H1 (cell line): ENCODE measurements at regions not wholly inside any gene's neighbourhood (a gene's known extent, or its start where the extent isn't known, plus 50 kb on each side); places are given as distances from the start of the nearest gene placed in this dataset.

ENCODE experiments used
- TBP ChIP-seq: IDR thresholded peaks from 2 replicates; pipeline ENCODE4 v1.6.1; 2011; ENCODE audit warnings: low read depth, low read length, improper control_type of control experiment
- TCF12 ChIP-seq: IDR thresholded peaks from 2 replicates; pipeline ENCODE4 v1.6.1; 2011; ENCODE audit warnings: low read depth, mild to moderate bottlenecking, low read length

- no peak for TF ChIP-seq TBP
- no peak for TF ChIP-seq TCF12
These were observed 310.9 kb downstream of the MFSD1 start for GRCh38 chr3:159112724-159113123.
